Smooth muscle cell (in vitro differentiated cells): ENCODE measurements at regions not wholly inside any gene's neighbourhood (a gene's known extent, or its start where the extent isn't known, plus 50 kb on each side); places are given as distances from the start of the nearest gene placed in this dataset.

Source experiments
- DNase-seq: peaks from one replicate; lab custom pipeline; 2025; ENCODE audit not compliant: unreplicated experiment; lab: John Stamatoyannopoulos, UW
- H2AFZ ChIP-seq: fragments of 200-600 bp; sonication (generic); 2 replicates; pipeline ENCODE4 v1.6.0; 2016; ENCODE audit warnings: antibody characterized with exemption, low read depth, mild to moderate bottlenecking
- H3F3A ChIP-seq: fragments of 200-600 bp; sonication (generic); 2 replicates; pipeline ENCODE4 v1.6.0; 2017; ENCODE audit warnings: antibody characterized with exemption, low read depth
- H3K27ac ChIP-seq: fragments of 200-600 bp; sonication (generic); 2 replicates; pipeline ENCODE4 v1.5.1; 2016; ENCODE audit warnings: low read depth, mild to moderate bottlenecking
- H3K27me3 ChIP-seq: fragments of 200-600 bp; sonication (generic); 2 replicates; pipeline ENCODE4 v1.6.1; 2016; ENCODE audit warnings: low read depth, mild to moderate bottlenecking
- H3K36me3 ChIP-seq: fragments of 200-600 bp; sonication (generic); 2 replicates; pipeline ENCODE4 v1.5.1; 2016; ENCODE audit warnings: low read depth
- H3K4me1 ChIP-seq: fragments of 200-600 bp; sonication (generic); 2 replicates; pipeline ENCODE4 v1.5.1; 2016; ENCODE audit warnings: low read depth
- H3K4me2 ChIP-seq: fragments of 200-600 bp; sonication (generic); 2 replicates; pipeline ENCODE4 v1.6.0; 2016; ENCODE audit warnings: mild to moderate bottlenecking
- H3K4me3 ChIP-seq: fragments of 200-600 bp; sonication (generic); 2 replicates; pipeline ENCODE4 v1.5.1; 2016; ENCODE audit warnings: mild to moderate bottlenecking
- H3K79me2 ChIP-seq: fragments of 200-600 bp; sonication (generic); 2 replicates; pipeline ENCODE4 v1.6.0; 2016; ENCODE audit warnings: low read depth, mild to moderate bottlenecking
- H3K9ac ChIP-seq: fragments of 200-600 bp; sonication (generic); 2 replicates; pipeline ENCODE4 v1.6.0; 2016; ENCODE audit warnings: low read depth
- H3K9me3 ChIP-seq: fragments of 200-600 bp; sonication (generic); replicated peaks from 2 replicates; pipeline ENCODE4 v1.5.1; 2016; ENCODE audit warnings: low read depth
- H4K20me1 ChIP-seq: fragments of 200-600 bp; sonication (generic); 2 replicates; pipeline ENCODE4 v1.6.0; 2016; ENCODE audit warnings: low read depth
- CTCF ChIP-seq: fragments of 200-600 bp; sonication (generic); IDR thresholded peaks from 2 replicates; pipeline ENCODE4 v1.5.1; 2017; ENCODE audit warnings: borderline replicate concordance, mild to moderate bottlenecking, antibody characterized with exemption; ENCODE audit not compliant: insufficient read depth, poor library complexity, severe bottlenecking
- WGBS: methylation state at CpG from one replicate; pipeline ENCODE4 v1.1.7; 2016; ENCODE audit warnings: low lambda C conversion rate; 5-methylcytosine and 5-hydroxymethylcytosine counted together

- Histone ChIP-seq H3K36me3 (no peaks in the 10 kb centered on the region), H3K27me3 (no peaks in the 10 kb centered on the region), H3K79me2 (no peaks in the 10 kb centered on the region), H3F3A (no peaks in the 10 kb centered on the region), H3K4me3 (no peak overlapping the region), H3K9ac (no peak overlapping the region), H2AFZ (no peak overlapping the region), H3K4me1 (no peaks in the 10 kb centered on the region), H3K27ac (no peak overlapping the region), H4K20me1 (no peaks in the 10 kb centered on the region), H3K4me2 (no peak overlapping the region), H3K9me3 (no peaks in the 10 kb centered on the region)
- no peak for TF ChIP-seq CTCF
- no peak for DNase-seq
- WGBS: 81% methylated on average over 9 of the region's 9 CpGs
Observed at GRCh38 chr16:17590711-17591654, 120.2 kb upstream of the XYLT1 start.

- H4K20me1 ChIP-seq: no peaks in the 10 kb centered on the region
- no peak overlapping the region for H2AFZ ChIP-seq
- no peaks in the 10 kb centered on the region for H3K9me3 ChIP-seq
- WGBS: 88% methylated on average over 4 of the region's 4 CpGs
- no peaks in the 10 kb centered on the region for H3K79me2 ChIP-seq
- H3K36me3 ChIP-seq: no peaks in the 10 kb centered on the region
- no peaks in the 10 kb centered on the region for H3K27me3 ChIP-seq
- no peak overlapping the region for H3K4me2 ChIP-seq
- H3F3A ChIP-seq: no peaks in the 10 kb centered on the region
- no peak overlapping the region for H3K27ac ChIP-seq
- no peak overlapping the region for H3K4me3 ChIP-seq
- no peak for DNase-seq
- H3K9ac ChIP-seq: no peak overlapping the region
- TF ChIP-seq CTCF: no peak
- H3K4me1 ChIP-seq: no peaks in the 10 kb centered on the region
Observed at GRCh38 chr16:17589898-17590297, 119.1 kb upstream of the XYLT1 start.

GRCh38 chr16:17585449-17586074 is 114.8 kb upstream of the XYLT1 start:
- no peaks in the 10 kb centered on the region for H3K4me1 ChIP-seq
- no peaks in the 10 kb centered on the region for H4K20me1 ChIP-seq
- H3K27ac ChIP-seq: no peak overlapping the region
- H3K4me2 ChIP-seq: no peak overlapping the region
- H3K36me3 ChIP-seq: no peaks in the 10 kb centered on the region
- WGBS: 92% methylated on average over 3 of the region's 3 CpGs
- no peak for TF ChIP-seq CTCF
- DNase-seq: no peak
- no peaks in the 10 kb centered on the region for H3K27me3 ChIP-seq
- no peak overlapping the region for H3K9ac ChIP-seq
- no peak overlapping the region for H2AFZ ChIP-seq
- H3K79me2 ChIP-seq: no peaks in the 10 kb centered on the region
- H3F3A ChIP-seq: no peaks in the 10 kb centered on the region
- H3K9me3 ChIP-seq: no peaks in the 10 kb centered on the region
- H3K4me3 ChIP-seq: no peak overlapping the region
